ENCODE measurements at regions not wholly inside any gene's neighbourhood (a gene's known extent, or its start where the extent isn't known, plus 50 kb on each side); places are given as distances from the start of the nearest gene placed in this dataset.

GRCh38 chr1:29395736-29396437 lies 159.6 kb downstream of the PTPRU start (continued):
- TF ChIP-seq, protein P1, sequence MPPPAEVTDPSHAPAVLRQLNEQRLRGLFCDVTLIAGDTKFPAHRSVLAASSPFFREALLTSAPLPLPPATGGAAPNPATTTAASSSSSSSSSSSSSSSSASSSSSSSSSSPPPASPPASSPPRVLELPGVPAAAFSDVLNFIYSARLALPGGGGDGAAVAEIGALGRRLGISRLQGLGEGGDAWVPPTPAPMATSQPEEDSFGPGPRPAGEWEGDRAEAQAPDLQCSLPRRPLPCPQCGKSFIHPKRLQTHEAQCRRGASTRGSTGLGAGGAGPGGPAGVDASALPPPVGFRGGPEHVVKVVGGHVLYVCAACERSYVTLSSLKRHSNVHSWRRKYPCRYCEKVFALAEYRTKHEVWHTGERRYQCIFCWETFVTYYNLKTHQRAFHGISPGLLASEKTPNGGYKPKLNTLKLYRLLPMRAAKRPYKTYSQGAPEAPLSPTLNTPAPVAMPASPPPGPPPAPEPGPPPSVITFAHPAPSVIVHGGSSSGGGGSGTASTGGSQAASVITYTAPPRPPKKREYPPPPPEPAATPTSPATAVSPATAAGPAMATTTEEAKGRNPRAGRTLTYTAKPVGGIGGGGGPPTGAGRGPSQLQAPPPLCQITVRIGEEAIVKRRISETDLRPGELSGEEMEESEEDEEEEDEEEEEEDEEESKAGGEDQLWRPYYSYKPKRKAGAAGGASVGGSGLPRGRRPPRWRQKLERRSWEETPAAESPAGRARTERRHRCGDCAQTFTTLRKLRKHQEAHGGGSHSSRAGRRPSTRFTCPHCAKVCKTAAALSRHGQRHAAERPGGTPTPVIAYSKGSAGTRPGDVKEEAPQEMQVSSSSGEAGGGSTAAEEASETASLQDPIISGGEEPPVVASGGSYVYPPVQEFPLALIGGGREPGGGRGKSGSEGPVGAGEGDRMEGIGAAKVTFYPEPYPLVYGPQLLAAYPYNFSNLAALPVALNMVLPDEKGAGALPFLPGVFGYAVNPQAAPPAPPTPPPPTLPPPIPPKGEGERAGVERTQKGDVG (CRISPR knock-in tag; IDR thresholded peaks at IDR 0.05), result no peak
- no peak for TF ChIP-seq TARDBP (IDR thresholded peaks at IDR 0.05; ENCODE audit: borderline replicate concordance)

GRCh38 chr1:29394521-29395225 lies 158.4 kb downstream of the PTPRU start:
- in situ Hi-C loops (cut with MboI), result loop anchor here (5.0 kb wide), 1 partner anchor 1013 kb away; no protein-coding TSS in a partner anchor
- ATAC-seq, result no peak
- no peak for FAIRE-seq
- SMC1A ChIA-PET (ENCODE audit: uncharacterized antibody, unreplicated experiment), result no interaction called here
- CTCF ChIA-PET, result no interaction called here
- TF ChIP-seq MXI1 (IDR thresholded peaks at IDR 0.05; ENCODE audit: low read depth, low read length), result no peak
- no peak for TF ChIP-seq CEBPZ (IDR thresholded peaks at IDR 0.05; ENCODE audit: low read depth, low read length)
- TF ChIP-seq CHD4 (IDR thresholded peaks at IDR 0.05), result no peak
- TF ChIP-seq SUPT20H (IDR thresholded peaks at IDR 0.05; ENCODE audit: borderline replicate concordance, control insufficient read depth, low read depth, low read length), result no peak
- TF ChIP-seq TCF3 (IDR thresholded peaks at IDR 0.05; ENCODE audit: borderline replicate concordance, insufficient read depth, low read depth, low read length), result no peak
- TF ChIP-seq, protein P2, sequence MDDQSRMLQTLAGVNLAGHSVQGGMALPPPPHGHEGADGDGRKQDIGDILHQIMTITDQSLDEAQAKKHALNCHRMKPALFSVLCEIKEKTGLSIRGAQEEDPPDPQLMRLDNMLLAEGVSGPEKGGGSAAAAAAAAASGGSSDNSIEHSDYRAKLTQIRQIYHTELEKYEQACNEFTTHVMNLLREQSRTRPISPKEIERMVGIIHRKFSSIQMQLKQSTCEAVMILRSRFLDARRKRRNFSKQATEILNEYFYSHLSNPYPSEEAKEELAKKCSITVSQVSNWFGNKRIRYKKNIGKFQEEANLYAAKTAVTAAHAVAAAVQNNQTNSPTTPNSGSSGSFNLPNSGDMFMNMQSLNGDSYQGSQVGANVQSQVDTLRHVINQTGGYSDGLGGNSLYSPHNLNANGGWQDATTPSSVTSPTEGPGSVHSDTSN (IDR thresholded peaks at IDR 0.05; ENCODE audit: insufficient replicate concordance, low read depth, low read length), result no peak
- Histone ChIP-seq H4K20me1 (ENCODE audit: control insufficient read depth, insufficient read depth) (no peaks in the 10 kb centered on the region), H3K4me1 (ENCODE audit: control insufficient read depth, insufficient read depth, low read length) (no peaks in the 10 kb centered on the region), H3K27ac (ENCODE audit: control insufficient read depth, insufficient read depth) (no peak overlapping the region), H3K36me3 (ENCODE audit: control insufficient read depth in 2 of 2, insufficient read depth in 2 of 2, low read length in 1 of 2) (no peaks in the 10 kb centered on the region), H3K79me2 (ENCODE audit: control insufficient read depth, insufficient read depth, low read length) (no peaks in the 10 kb centered on the region), H3K4me3 (no peak overlapping the region), H3K9me3 (replicated peaks; ENCODE audit: control insufficient read depth, insufficient read depth, low read length) (no peaks in the 10 kb centered on the region), H3K9ac (ENCODE audit: control insufficient read depth, insufficient read depth, low read length) (no peak overlapping the region), H3K4me2 (ENCODE audit: control insufficient read depth, insufficient read depth) (no peak overlapping the region), H3K27me3 (replicated peaks in 1 of 2; ENCODE audit: control insufficient read depth in 2 of 2, insufficient read depth in 2 of 2, low read length in 1 of 2) (peaks cover 0 to 6% of the 10 kb centered on the region in 2 experiments; a peak in 1 of 4 replicates), H2AFZ (ENCODE audit: control insufficient read depth, low read depth, low read length) (no peak overlapping the region)
- POLR2A ChIA-PET, result no interaction called here
- WGBS (ENCODE audit: insufficient coverage, insufficient replicate concordance, low lambda C conversion rate, missing lambda C conversion rate), result 13% methylated on average over 9 of the region's 9 CpGs
- no peak for DNase-seq (ENCODE audit: low read depth, low spot score)
- no TSS peak for BruUV-seq (replicated peaks)
- RAD21 ChIA-PET (ENCODE audit: unreplicated experiment), result no interaction called here
- intact Hi-C loops (cut with micrococcal nuclease; ENCODE audit: unreplicated experiment), result no loop called here
